Sciatic nerve (tissue), 2 donors: ENCODE measurements at regions not wholly inside any gene's neighbourhood (a gene's known extent, or its start where the extent isn't known, plus 50 kb on each side); places are given as distances from the start of the nearest gene placed in this dataset.
"Not testable (repeated sequence)": the region's sequence is repeated elsewhere in the genome, so short reads cannot be mapped to it uniquely, and the experiment has no call there.

Experiments
- ATAC-seq: fragments of 200-7000 bp; cut with Tn5 transposase; one replicate; pipeline ENCODE4 v1.9.1; 2020; ENCODE audit warnings: mild to moderate bottlenecking, moderate library complexity
- DNase-seq: peaks from one replicate; pipeline ENCODE4 v3.0.0-alpha.2; 2020; ENCODE audit warnings: low spot score
- intact Hi-C: fragments of 100-400 bp; cut with DNase I; formaldehyde crosslinking; loops from one replicate; pipeline ENCODE4 v1.14.2; 2022
- donor health status: DM: no; HTN: no; CAD: no.
- donor health status: DM: no; HTN: no; CAD: no.

DNA sequence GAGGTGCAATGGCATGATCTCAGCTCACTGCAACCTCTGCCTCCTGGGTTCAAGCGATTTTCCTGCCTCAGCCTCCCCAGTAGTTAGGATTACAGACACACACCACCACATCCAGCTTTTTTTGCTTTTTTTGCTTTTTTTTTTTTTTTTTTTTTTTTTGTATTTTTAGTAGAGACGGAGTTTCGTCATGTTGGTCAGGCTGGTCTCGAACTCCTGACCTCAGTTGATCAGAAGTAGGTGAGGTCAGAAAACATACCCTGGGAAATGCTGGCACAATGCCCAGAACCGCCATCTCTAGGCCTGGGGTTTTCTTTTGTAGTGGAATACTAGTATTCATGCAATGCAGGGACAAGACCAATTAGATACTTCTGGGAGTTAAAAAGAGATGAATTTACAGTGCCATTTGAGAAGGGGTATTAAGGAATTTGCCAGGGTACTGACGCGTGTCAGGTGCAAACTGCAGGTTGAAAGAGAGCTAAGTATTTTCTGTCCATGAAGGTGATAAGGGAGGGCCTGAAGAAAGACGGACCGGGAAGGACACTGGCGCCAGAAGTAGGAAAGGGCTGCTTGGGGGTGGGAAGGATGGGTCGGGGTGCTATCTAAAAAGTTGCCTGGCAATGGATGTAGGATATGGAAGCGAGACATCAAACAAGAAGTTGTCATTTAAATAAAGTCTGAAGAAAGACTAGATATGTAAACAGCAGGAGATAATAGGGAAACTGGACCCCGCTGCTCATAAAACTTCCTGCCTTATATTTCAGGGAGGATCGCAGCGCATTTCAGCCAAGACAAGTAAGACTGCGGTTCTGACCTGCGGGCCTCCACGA is 95.8 kb downstream of the PPIAL4G start:
- intact Hi-C loops, DNase-seq, ATAC-seq: not testable (repeated sequence)

DNA sequence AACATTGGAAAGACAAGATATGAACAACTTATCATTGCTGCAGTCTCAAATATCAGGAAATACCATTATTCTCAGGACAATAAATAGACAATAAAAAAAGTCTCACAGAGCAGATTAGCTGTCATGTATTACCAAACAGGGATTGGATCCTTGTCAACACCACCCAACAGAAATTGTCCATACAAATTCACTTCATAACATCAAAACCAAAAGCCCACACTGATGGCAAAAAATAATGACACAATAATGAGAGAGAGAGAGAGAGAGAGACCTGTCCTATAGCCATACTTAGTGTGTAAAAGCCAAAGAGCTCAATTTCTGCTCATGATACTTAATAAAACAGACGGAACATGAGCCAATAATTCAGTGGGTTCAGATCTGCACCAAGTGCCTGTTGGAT is 96.5 kb downstream of the PPIAL4G start:
- no peak for DNase-seq
- intact Hi-C loops: no loop called here
- ATAC-seq: no peak

DNA sequence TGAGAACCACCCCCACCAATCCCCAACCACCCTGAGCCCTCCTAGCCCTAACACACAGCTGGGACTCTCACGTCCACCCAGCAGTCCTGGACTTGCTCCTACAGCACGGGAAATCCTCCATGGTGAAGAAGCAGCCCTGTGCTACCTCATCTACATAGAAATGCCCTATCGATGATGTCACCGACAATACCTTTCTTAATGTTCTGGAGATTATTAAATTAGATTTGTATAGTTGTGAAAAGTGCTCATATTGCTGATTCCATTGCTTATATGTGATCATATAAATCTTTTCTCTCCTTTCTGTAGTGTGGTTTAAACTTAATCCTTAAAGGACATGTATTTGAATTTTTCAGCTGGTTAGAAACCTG is 97.1 kb downstream of the PPIAL4G start:
- ATAC-seq, intact Hi-C loops, DNase-seq: not testable (repeated sequence)

DNA sequence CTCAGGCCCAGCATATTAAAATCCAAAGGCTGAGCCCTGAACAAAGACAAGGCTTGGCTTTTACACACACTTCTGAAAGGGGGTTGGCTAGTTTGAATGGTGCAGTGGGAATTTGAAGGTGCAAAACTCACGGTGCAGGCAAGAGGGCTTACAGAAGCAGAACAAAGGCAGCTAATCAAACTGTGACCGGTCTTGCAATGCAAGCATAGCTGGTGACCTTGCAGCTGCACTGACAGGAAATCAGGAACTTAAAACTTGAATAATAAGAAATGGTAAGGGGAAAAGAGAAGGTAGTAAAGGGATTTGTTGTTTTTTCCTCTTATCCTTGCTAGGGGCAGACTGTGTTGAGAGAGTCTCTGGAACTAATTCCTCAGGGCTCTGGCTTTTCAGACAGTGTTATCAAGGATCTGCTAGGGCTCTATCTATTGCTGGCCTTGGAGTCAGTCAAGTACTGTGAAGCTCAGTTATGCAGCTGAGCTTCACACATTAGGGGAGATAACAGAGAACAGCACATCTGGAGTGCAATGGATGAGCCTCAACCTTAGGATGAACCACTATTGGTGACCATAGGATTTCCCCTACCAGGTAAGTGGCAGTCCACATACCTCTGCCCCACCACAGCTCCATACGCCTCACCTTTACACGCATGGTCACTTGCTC is 97.6 kb downstream of the PPIAL4G start:
- ATAC-seq: no peak
- intact Hi-C loops: no loop called here
- DNase-seq: no peak

DNA sequence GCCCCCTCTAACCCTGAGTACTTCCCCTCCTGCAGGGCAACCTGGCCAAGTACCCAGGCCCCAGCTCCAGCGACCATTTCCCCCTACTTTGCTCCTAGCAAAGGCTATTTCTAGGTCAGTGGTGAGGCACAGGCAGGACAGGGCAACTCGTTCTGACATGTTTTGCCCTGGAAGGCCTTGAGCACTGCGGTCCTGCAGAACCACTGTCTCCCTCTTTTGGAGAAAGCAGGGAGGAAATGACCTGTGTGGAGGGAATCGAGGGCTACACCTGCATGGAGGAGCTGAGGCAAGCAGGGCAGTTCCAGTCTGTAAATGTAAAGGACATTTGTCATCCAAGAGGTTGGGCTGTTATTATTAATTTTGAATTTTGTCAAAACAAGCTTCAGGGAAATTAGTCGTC is 99.1 kb downstream of the PPIAL4G start:
- DNase-seq (no peak), ATAC-seq (no peak)
- intact Hi-C loops: no loop called here

DNA sequence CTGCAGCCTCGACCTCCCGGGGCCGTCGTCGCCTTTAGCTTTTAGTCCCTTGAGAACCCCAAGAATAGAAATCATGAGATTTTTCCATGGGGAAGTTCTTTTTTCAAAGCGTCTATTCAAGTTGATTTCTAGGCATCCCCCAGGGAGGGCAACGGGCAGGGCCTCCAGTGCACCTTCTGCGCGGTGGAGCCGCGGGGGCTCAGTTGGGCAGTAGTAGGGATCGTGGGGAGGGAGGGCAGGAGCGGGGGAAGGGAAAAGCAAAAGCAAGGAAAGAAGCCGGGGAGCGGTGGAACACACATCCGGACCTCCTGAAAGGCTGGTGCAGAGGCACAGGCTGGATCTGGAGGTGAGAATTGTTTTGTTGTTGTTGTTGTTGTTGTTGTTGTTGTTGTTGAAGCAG is 103.4 kb downstream of the PPIAL4G start:
- intact Hi-C loops: no loop called here
- ATAC-seq (no peak), DNase-seq (no peak)

DNA sequence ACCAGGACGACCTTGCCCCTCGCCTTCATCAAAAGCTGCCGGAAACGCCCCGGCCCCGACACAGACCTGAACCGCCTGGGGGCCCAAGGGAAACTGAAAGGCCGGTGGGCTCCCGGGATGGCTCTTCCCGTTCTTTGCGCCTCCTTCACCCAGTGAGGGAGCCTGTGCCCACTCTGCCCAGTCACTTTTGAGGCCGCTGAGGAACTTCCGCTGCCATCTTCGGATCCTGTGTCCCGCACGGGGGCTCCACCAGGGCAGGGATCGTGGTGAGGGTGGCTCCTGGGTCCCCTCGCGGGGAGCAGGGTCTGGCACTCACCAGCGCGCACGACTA is 104.0 kb downstream of the PPIAL4G start:
- no peak for ATAC-seq
- no peak for DNase-seq
- intact Hi-C loops: no loop called here

DNA sequence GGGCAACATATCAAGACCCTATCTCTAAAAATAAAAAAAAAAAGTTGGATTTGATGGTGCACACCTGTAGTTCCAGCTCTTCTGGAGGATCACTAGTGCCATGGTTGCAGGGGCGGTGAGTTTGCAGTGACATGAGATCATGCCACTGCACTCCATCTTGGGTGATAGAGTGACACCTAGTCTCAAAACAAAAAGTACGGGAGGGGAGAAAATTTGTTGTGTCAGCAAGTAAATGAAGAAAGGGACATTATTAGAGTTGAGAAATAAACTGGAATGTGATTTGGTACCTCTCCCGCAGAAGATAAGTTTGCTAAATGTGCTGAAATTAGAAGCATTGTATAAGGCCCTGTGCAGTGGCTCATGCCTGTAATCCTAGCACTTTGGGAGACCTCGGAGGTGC is 105.1 kb downstream of the PPIAL4G start:
- intact Hi-C loops, DNase-seq, ATAC-seq: not testable (repeated sequence)

DNA sequence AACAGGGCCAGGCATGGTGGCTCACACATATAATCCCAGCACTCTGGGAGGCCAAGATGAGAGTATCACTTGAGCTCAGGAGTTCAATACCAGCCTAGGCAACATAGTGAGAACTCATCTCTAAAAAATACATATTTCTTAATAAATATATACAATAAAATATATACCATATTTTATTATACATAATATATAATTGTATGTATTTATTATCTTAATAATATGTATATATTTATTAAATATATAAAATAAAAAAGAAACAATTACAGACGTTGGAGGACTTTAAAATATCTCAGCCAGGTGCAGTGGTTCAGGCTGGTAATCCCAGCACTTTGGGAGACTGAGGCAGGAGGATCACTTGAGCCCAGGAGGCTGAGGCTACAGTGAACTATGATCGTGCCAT is 106.1 kb downstream of the PPIAL4G start:
- DNase-seq, intact Hi-C loops, ATAC-seq: not testable (repeated sequence)

DNA sequence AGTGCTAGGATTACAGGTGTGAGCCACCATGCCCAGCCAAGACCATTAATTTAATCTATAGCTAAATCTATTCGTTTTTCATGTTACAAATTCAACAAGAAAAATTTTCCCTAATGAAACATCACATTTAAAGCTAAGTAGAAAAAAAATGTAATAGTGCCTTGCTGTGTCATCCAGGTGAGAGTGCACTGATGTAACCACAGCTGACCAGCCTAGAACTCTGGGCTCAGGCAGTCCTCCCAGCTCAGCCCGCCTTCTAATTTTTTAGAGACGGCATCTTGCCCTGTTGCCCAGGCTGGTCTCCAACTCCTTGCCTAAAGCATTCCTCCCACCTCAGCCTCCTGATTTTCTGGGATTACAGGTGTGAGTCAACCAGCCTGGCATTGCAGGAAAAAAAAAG is 109.0 kb downstream of the PPIAL4G start:
- no peak for ATAC-seq
- DNase-seq: no peak
- intact Hi-C loops: no loop called here

DNA sequence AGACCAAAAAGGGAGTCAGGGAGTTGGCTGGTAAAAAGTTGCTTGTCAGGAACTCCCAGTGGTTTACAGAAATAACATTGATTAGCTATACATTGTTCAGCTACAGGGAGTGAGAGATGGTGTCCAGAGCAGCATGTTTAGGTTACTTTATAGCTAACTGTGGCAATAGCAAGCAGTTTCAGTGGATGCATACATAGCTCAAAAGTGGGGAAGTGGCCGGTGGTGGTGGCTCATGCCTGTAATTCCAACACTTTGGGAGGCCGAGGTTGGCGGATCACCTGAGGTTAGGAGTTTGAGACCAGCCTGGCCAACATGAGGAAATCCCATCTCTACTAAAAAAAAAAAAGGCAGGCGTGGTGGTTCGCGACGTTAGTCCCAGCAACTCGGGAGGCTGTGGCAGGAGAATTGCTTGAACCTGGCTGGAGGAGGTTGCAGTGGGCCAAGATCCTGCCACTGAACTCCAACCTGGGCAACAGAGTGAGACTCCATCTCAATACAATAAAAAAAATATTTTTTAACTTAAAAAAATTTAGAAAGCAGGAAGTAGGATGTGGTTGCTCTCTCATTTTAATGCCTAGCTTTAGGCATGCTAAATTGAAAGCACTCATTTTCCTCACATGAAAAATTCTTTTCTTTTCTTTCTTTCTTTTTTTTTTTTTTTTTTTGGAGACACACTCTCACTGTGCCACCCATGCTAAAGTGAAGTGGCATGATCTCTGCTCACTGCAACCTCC is 109.7 kb downstream of the PPIAL4G start:
- intact Hi-C loops: no loop called here
- ATAC-seq (no peak), DNase-seq (no peak)

DNA sequence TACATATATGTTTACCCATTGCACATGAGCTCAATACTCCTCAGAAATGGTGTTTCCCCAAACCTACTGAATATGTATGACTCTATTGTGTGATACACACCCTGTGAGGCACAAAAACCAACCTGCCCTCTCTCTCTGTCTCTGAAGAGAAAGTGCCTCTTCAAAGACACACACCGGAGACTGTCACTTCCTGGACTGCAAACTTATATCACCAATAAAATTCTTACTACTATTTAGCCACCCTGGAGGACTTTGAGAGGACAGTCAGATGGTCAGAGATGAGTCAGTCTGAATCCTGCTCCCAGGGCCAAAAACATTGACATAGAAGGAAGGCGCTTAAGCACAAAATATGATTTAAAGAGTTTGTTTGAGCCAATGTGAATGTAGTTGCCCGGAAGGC is 110.4 kb downstream of the PPIAL4G start:
- intact Hi-C loops: no loop called here
- DNase-seq (no peak), ATAC-seq (no peak)

DNA sequence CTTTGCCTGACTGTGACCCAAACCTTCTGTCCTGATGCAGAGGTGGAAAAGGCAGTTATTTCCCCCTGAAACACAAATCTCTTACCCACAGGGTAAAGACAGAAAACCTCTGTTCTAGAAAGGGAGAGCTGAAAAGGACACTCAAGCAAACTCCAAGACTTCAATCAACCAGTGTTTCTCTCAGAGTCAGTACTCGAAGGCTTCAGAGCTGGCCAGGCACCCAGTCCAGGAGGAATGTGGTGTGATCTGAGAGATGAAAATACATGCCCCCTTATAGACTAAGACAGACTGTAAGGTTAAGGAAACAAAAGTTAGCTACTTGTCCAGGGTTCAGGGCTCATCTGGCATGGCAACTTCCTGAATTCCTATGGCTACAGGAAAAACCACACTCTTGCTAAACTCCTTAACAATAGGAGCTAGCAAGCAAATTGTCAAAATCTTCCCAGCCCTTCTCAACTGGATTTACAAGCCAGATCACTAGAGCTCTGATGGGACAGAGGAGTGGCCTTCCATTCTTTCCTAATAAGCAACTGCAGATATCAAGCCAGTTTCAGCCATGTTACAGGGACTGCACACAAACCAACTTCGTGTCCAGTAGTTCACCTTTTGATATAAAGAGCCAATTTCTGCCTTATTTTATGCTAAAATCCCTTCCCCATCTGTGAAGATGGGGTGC is 110.9 kb downstream of the PPIAL4G start:
- intact Hi-C loops, ATAC-seq, DNase-seq: not testable (repeated sequence)

DNA sequence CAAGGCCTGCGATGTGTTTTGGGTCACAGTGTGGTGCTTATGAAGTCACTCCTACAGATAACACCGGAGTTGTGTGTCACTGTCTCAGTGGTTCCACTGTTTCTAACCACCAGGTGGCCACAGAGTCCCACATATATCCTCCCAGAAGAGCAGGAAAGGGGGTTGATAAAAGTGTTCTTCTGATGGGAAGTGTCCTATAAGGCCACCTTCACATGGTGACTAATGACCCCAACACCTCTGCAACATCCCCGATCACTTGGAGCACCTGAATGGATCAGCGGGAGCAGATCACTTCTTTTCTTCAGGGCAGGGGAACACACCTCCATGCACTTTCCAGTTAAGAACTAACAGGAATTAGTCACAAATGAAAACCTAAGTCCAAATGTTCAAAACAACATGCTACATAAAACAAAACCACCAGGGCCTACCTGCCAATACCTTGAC is 111.5 kb downstream of the PPIAL4G start:
- ATAC-seq: peak; percentile 92
- intact Hi-C loops: not testable (repeated sequence)
- DNase-seq: peak; percentile 68

DNA sequence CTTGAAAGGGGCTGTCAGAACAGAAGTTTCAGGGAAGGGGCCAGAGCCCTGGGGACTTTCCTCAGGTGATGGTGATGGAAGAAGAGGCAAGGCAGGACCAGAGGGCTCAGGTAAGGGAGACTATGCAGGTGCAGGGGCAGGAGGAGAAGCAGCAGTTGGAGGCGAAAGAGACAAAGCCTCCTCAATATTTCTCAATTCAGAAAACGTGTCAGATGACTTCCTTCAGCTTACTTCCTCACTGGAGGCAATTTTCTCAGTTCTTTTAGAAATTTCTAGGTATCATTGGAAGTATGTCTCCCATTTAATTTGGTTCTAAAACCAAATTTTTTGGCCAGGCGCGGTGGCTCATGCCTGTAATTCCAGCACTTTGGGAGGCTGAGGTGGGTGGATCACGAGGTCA is 112.4 kb downstream of the PPIAL4G start:
- intact Hi-C loops: not testable (repeated sequence)

DNA sequence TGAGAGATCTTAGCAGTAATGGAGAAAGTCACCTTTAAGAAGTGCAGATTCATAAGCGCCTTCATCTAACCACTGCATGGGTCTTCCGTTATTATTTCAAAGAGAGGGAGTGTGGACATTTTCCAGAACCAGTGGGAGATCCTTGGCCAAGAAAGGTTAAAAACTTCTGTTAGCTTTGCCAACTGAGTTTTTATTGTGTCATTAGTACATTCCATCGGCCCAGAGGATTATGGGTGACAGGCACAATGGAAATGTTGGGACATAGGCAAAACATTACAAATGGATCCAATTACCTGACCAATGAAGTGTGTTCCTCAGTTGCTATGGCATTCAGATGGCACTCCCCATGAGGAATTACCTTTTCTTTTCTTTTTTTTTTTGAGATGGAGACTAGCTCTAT is 115.5 kb downstream of the PPIAL4G start:
- no peak for ATAC-seq
- DNase-seq: no peak
- intact Hi-C loops: no loop called here

More for the DNA sequence above, 112.4 kb downstream of the PPIAL4G start:
- not testable (repeated sequence) for DNase-seq, ATAC-seq

DNA sequence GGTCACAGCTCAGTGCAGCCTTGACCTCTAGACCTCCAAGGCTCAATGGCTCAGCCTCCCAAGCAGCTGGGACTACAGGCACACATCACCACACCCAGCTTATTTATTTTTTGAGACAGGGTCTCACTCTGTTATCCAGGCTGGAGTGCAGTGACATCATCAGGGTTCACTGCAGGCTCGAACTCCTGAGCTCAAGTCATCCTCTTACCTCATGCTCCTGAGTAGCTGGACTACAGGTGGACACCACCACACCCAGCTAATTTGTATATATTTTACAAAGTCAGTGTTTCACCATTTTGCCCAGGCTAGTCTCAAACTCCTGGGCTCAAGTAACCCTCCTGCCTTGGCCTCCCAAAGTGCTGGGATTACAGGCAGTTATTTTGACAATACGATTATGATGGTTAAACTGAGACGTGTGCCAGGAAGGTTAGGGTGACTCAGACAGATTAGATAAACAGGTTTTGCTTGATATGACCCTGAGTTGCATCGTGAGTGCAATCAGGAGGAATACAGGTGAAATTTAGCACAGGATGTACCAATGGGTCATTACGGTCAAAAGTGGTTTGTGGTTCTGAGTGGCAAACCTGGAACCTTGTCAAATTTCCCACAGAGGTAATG is 116.9 kb downstream of the PPIAL4G start:
- intact Hi-C loops, ATAC-seq, DNase-seq: not testable (repeated sequence)

DNA sequence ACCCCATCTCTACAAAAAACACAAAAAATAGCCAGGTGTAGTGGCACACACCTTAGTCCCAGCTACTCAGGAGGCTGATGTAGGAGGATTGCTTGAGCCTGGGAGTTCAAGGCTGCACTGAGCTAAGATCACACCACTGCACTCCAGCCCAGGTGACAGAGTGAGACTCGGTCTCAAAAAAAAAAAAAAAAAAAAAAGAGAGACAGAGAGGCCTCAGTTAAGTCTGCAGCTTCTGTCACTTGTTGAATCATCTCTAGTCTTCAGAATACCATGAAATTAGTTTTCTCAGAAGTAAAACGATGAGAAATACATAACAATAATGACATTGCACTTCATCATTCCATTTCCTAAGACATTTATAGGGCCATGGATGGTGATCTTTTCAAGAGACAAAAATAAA is 118.0 kb downstream of the PPIAL4G start:
- intact Hi-C loops, ATAC-seq, DNase-seq: not testable (repeated sequence)

DNA sequence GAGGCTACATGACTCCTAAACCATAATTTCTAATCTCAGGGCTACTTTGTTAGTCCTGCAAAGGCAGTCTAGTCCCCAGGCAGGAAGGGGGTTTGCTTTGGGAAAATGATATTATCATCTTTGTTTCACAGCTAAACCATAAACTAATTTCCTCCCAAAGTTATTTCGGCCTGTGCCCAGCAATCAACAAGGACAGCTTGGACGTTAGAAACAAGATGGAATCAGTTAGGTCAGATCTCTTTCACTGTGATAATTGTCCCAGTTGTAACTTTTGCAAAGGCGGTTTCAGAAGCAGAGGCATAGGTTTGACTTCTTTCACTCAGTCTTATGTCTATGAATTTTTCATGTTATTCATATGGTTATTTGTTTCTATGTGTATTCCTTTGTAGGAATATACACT is 119.1 kb downstream of the PPIAL4G start:
- DNase-seq, ATAC-seq, intact Hi-C loops: not testable (repeated sequence)
